Neutrophil (primary cell): ENCODE measurements at regions not wholly inside any gene's neighbourhood (a gene's known extent, or its start where the extent isn't known, plus 50 kb on each side); places are given as distances from the start of the nearest gene placed in this dataset.

Experiments
- H3K27ac ChIP-seq: fragments of 200-600 bp; sonication (generic); 2 replicates; pipeline ENCODE4 v1.5.1; 2016; ENCODE audit warnings: mild to moderate bottlenecking, moderate library complexity
- H3K27me3 ChIP-seq: fragments of 200-600 bp; sonication (generic); 2 replicates; pipeline ENCODE4 v1.6.0; 2016; ENCODE audit warnings: mild to moderate bottlenecking
- H3K36me3 ChIP-seq: fragments of 200-600 bp; sonication (generic); 2 replicates; pipeline ENCODE4 v1.5.1; 2017
- H3K4me1 ChIP-seq, 2 experiments: fragments of 200-600 bp in 1 of 2; sonication (generic) in 1 of 2; 1 replicate in 1 of 2; 2 replicates in 1 of 2; pipeline versions ENCODE4 v1.5.1 to v1.6.1; 2013 to 2016; ENCODE audit warnings: low read depth in 1 of 2, low read length in 1 of 2, mild to moderate bottlenecking in 1 of 2, moderate library complexity in 1 of 2; ENCODE audit not compliant: control insufficient read depth in 1 of 2, insufficient read depth in 1 of 2
- H3K4me3 ChIP-seq, 2 experiments: fragments of 200-600 bp in 1 of 2; sonication (generic) in 1 of 2; 1 replicate in 1 of 2; 2 replicates in 1 of 2; pipeline ENCODE4 v1.5.1; 2013 to 2016; ENCODE audit warnings: low read depth in 1 of 2, low read length in 1 of 2, mild to moderate bottlenecking in 1 of 2, moderate library complexity in 1 of 2
- H3K9me3 ChIP-seq: fragments of 200-600 bp; sonication (generic); 2 replicates; pipeline ENCODE4 v1.5.1; 2016
- CTCF ChIP-seq: fragments of 200-600 bp; sonication (generic); IDR thresholded peaks from 2 replicates; pipeline ENCODE4 v1.5.1; 2016; ENCODE audit warnings: antibody characterized with exemption

- Histone ChIP-seq H3K4me3 (no peak overlapping the region), H3K4me1 (no peaks in the 10 kb centered on the region), H3K9me3 (no peaks in the 10 kb centered on the region), H3K27ac (no peak overlapping the region), H3K36me3 (no peaks in the 10 kb centered on the region), H3K27me3 (no peaks in the 10 kb centered on the region)
- no peak for TF ChIP-seq CTCF
These were observed 151.8 kb downstream of the KIF26A start for GRCh38 chr14:104290058-104290667.

GRCh38 chr14:104290756-104291122 lies 152.4 kb downstream of the KIF26A start:
- H3K27me3 ChIP-seq: no peaks in the 10 kb centered on the region
- no peak overlapping the region for H3K4me3 ChIP-seq
- H3K27ac ChIP-seq: no peak overlapping the region
- TF ChIP-seq CTCF: no peak
- H3K9me3 ChIP-seq: no peaks in the 10 kb centered on the region
- H3K36me3 ChIP-seq: no peaks in the 10 kb centered on the region
- H3K4me1 ChIP-seq: no peaks in the 10 kb centered on the region

- TF ChIP-seq CTCF: no peak
- Histone ChIP-seq H3K9me3 (no peaks in the 10 kb centered on the region), H3K4me1 (no peaks in the 10 kb centered on the region), H3K4me3 (no peak overlapping the region), H3K27ac (no peak overlapping the region), H3K27me3 (no peaks in the 10 kb centered on the region), H3K36me3 (no peaks in the 10 kb centered on the region)
These were observed 153.0 kb downstream of the KIF26A start for GRCh38 chr14:104291123-104292000.

GRCh38 chr14:104292084-104292970 lies 153.9 kb downstream of the KIF26A start:
- no peak for TF ChIP-seq CTCF
- Histone ChIP-seq H3K4me3 (no peak overlapping the region), H3K4me1 (no peaks in the 10 kb centered on the region), H3K27me3 (no peaks in the 10 kb centered on the region), H3K27ac (no peak overlapping the region), H3K9me3 (no peaks in the 10 kb centered on the region), H3K36me3 (no peaks in the 10 kb centered on the region)

GRCh38 chr14:104293231-104293841 lies 154.9 kb downstream of the KIF26A start:
- no peak for TF ChIP-seq CTCF
- Histone ChIP-seq H3K4me3 (no peak overlapping the region), H3K4me1 (no peaks in the 10 kb centered on the region), H3K27ac (no peak overlapping the region), H3K9me3 (no peaks in the 10 kb centered on the region), H3K27me3 (no peaks in the 10 kb centered on the region), H3K36me3 (no peaks in the 10 kb centered on the region)
